K562 (cell line): ENCODE measurements at regions not wholly inside any gene's neighbourhood (a gene's known extent, or its start where the extent isn't known, plus 50 kb on each side); places are given as distances from the start of the nearest gene placed in this dataset.

ENCODE experiments used
- ATAC-seq: fragments of 200-7000 bp; cut with Tn5 transposase; 3 replicates; pipeline ENCODE4 v1.9.1; 2020; ENCODE audit warnings: moderate library complexity
- BruUV-seq: library from RNA; stranded (reverse); fragments of 400-500 nt; replicated peaks from 2 replicates; lab custom pipeline; 2021; lab: Mats Ljungman, UMichigan
- CTCF ChIA-PET: fragments of 300-600 bp; formaldehyde crosslinking; extraction: SDS; loops from one replicate; lab custom pipeline; 2021; ENCODE audit warnings: low intra/inter-chr PET ratio; lab: Yijun Ruan, JAX
- POLR2A ChIA-PET: fragments of 300-600, 350-650 bp; sonication (Branson Sonifier 250); formaldehyde crosslinking; extraction: SDS; loops from one replicate; lab custom pipeline; 2021; ENCODE audit warnings: antibody characterized with exemption, inconsistent platforms; lab: Yijun Ruan, JAX
- DNase-seq, 4 experiments: peaks; one replicate each; pipeline versions ENCODE4 v3.0.0 to v3.0.0-alpha.2; 2011 to 2018; ENCODE audit warnings: low spot score in 3 of 4, mixed read lengths in 3 of 4; ENCODE audit errors: extremely low read depth in 1 of 4
- FAIRE-seq: peaks from 2 replicates; lab custom pipeline; 2011; peaks lifted over from hg19 to GRCh38; lab: Jason Lieb, UNC
- H2AFZ ChIP-seq: 2 replicates; pipeline ENCODE4 v1.6.0; 2011; ENCODE audit warnings: low read depth, low read length, control low read depth, inconsistent platforms
- H3K27ac ChIP-seq: fragments of 200-600 bp; 3 replicates; pipeline ENCODE4 v1.8.0; 2011; ENCODE audit warnings: low read depth, mild to moderate bottlenecking, control low read depth, inconsistent platforms, low read length, moderate library complexity, mixed read lengths; ENCODE audit errors: extremely low read depth
- H3K27me3 ChIP-seq, 2 experiments: fragments of 300-600 bp in 1 of 2; 2 replicates in 1 of 2; 3 replicates in 1 of 2; pipeline versions ENCODE4 v1.6.0 to v1.8.0; 2011; ENCODE audit warnings: inconsistent platforms in 2 of 2, low read length in 2 of 2, mild to moderate bottlenecking in 1 of 2, mixed read lengths in 1 of 2, moderate library complexity in 1 of 2; ENCODE audit not compliant: control insufficient read depth in 2 of 2, insufficient read depth in 2 of 2
- H3K36me3 ChIP-seq: fragments of 300-600 bp; 3 replicates; pipeline ENCODE4 v1.8.0; 2011; ENCODE audit warnings: mild to moderate bottlenecking, low read length, inconsistent platforms; ENCODE audit not compliant: control insufficient read depth, insufficient read depth
- H3K4me1 ChIP-seq, 2 experiments: fragments of 200-600 bp in 1 of 2; replicated peaks in 1 of 2; 2 replicates in 1 of 2; 3 replicates in 1 of 2; pipeline versions ENCODE4 v1.5.1 to v1.8.0; 2011; ENCODE audit warnings: inconsistent platforms in 2 of 2, low read length in 2 of 2, mild to moderate bottlenecking in 1 of 2, mixed read lengths in 1 of 2, moderate library complexity in 1 of 2; ENCODE audit not compliant: control insufficient read depth in 2 of 2, insufficient read depth in 2 of 2
- H3K4me2 ChIP-seq: 2 replicates; pipeline ENCODE4 v1.6.1; 2011; ENCODE audit warnings: low read length, control low read depth, inconsistent platforms, mixed read lengths; ENCODE audit not compliant: insufficient read depth
- H3K4me3 ChIP-seq: fragments of 200-600 bp; sonication (generic), shearing (Covaris generic); 2 replicates; pipeline ENCODE4 v1.5.1; 2016; ENCODE audit warnings: control low read depth, inconsistent platforms
- H3K79me2 ChIP-seq: fragments of 200-600 bp; 3 replicates; pipeline ENCODE4 v1.8.0; 2011; ENCODE audit warnings: low read length, inconsistent platforms; ENCODE audit not compliant: control insufficient read depth, insufficient read depth
- H3K9ac ChIP-seq, 2 experiments: 2 replicates each; pipeline versions ENCODE4 v1.6.0 to v1.6.1; 2011; ENCODE audit warnings: low read depth in 2 of 2, low read length in 2 of 2, control low read depth in 1 of 2, inconsistent platforms in 1 of 2, mild to moderate bottlenecking in 1 of 2, mixed read lengths in 1 of 2; ENCODE audit not compliant: insufficient read depth in 1 of 2
- H3K9me1 ChIP-seq: one replicate; pipeline ENCODE4 v1.6.0; 2011; ENCODE audit warnings: inconsistent platforms, mild to moderate bottlenecking, low read length, moderate library complexity; ENCODE audit not compliant: control insufficient read depth, insufficient read depth
- H3K9me3 ChIP-seq: replicated peaks from 2 replicates; pipeline ENCODE4 v1.5.1; 2011; ENCODE audit warnings: low read depth, low read length, inconsistent platforms; ENCODE audit not compliant: control insufficient read depth, insufficient read depth
- H4K20me1 ChIP-seq: replicated peaks from 2 replicates; pipeline ENCODE4 v1.6.1; 2011; ENCODE audit warnings: low read length, inconsistent platforms, mixed read lengths; ENCODE audit not compliant: control insufficient read depth, insufficient read depth
- HDAC8 ChIP-seq: fragments of 450-650 bp; IDR thresholded peaks from 2 replicates; pipeline ENCODE4 v1.6.1; 2016; ENCODE audit warnings: mild to moderate bottlenecking, missing genetic modification characterization, moderate library complexity, missing compliant biosample characterization
- MCM3 ChIP-seq: fragments of 450-650 bp; IDR thresholded peaks from 2 replicates; pipeline ENCODE4 v1.6.1; 2016
- NFE2L1 ChIP-seq: fragments of 450-650 bp; IDR thresholded peaks from 2 replicates; pipeline ENCODE4 v1.6.1; 2016; ENCODE audit warnings: missing genetic modification characterization, low read depth, mild to moderate bottlenecking, missing compliant biosample characterization, moderate library complexity, borderline replicate concordance
- SMARCB1 ChIP-seq: IDR thresholded peaks from 2 replicates; pipeline ENCODE4 v1.6.1; 2011; ENCODE audit warnings: improper control_type of control experiment, low read depth; ENCODE audit not compliant: insufficient read length
- TAF15 ChIP-seq: fragments of 200-400 bp; formaldehyde crosslinking; IDR thresholded peaks from 2 replicates; pipeline ENCODE4 v1.6.1; 2017; ENCODE audit warnings: mild to moderate bottlenecking, low read depth, low read length, moderate library complexity
- TOE1 ChIP-seq, 2 experiments: fragments of 450-650 bp in 1 of 2; sonication (generic) in 1 of 2; formaldehyde crosslinking in 1 of 2; IDR thresholded peaks; 2 replicates each; pipeline versions ENCODE4 v1.7.1 to v1.8.0; 2016 to 2022; ENCODE audit warnings: borderline replicate concordance in 2 of 2, mild to moderate bottlenecking in 2 of 2, antibody characterized with exemption in 1 of 2, inconsistent platforms in 1 of 2, low read depth in 1 of 2, missing genetic modification reagents in 1 of 2, moderate library complexity in 1 of 2
- TRIM28 ChIP-seq: fragments of 450-650 bp; IDR thresholded peaks from 2 replicates; pipeline ENCODE4 v1.6.1; 2017
- TSC22D4 ChIP-seq: fragments of 450-650 bp; IDR thresholded peaks from 2 replicates; pipeline ENCODE4 v1.6.1; 2016; ENCODE audit warnings: missing genetic modification characterization, missing biosample characterization, control low read depth
- ZNF253 ChIP-seq: fragments of 250-450 bp; sonication (Bioruptor Pico); conservative IDR thresholded peaks from 2 replicates; pipeline ENCODE4 v1.6.1; 2021; ENCODE audit warnings: mild to moderate bottlenecking
- WGBS: fragments of 100-300 bp; shearing (Covaris generic); methylation state at CpG from one replicate; pipeline ENCODE4 v1.1.6; 2016; ENCODE audit warnings: low coverage, mixed read lengths; ENCODE audit not compliant: insufficient coverage; ENCODE audit errors: missing lambda C conversion rate; 5-methylcytosine and 5-hydroxymethylcytosine counted together
- in situ Hi-C: fragments of 300-500 bp; cut with MboI; formaldehyde crosslinking; loops from 4 replicates; pipeline ENCODE4 v1.15.0; 2018; ENCODE audit warnings: inconsistent platforms, mixed read lengths
- intact Hi-C: fragments of 100-400 bp; cut with micrococcal nuclease; formaldehyde crosslinking; loops from 2 replicates; pipeline ENCODE4 v1.14.2; 2022
- TF ChIP-seq, protein P1 (sequence below): fragments of 250-450 bp; sonication (Bioruptor Pico); IDR thresholded peaks from 2 replicates; pipeline ENCODE4 v1.8.0; 2021; ENCODE audit warnings: mild to moderate bottlenecking, moderate library complexity
- TF ChIP-seq, protein P2 (sequence below): sonication (generic); formaldehyde crosslinking; IDR thresholded peaks from 2 replicates; pipeline ENCODE4 v1.8.1; 2023; ENCODE audit warnings: mild to moderate bottlenecking, missing genetic modification reagents
- TF ChIP-seq, protein P3 (sequence below): fragments of 250-450 bp; sonication (Bioruptor Pico); IDR thresholded peaks from 2 replicates; pipeline ENCODE4 v1.8.0; 2022; ENCODE audit warnings: moderate library complexity, mild to moderate bottlenecking, inconsistent platforms
- TF ChIP-seq, protein P4 (sequence below): fragments of 450-650 bp; formaldehyde crosslinking; IDR thresholded peaks from 2 replicates; pipeline ENCODE4 v1.4.0; 2020; ENCODE audit warnings: mild to moderate bottlenecking, moderate library complexity
- TF ChIP-seq, protein P5 (sequence below): fragments of 250-450 bp; sonication (Bioruptor Pico); IDR thresholded peaks from 2 replicates; pipeline ENCODE4 v1.4.0; 2020
- TF ChIP-seq, protein P6 (sequence below): IDR thresholded peaks from 2 replicates; pipeline ENCODE4 v1.6.1; 2014; ENCODE audit warnings: antibody characterized with exemption

DNA sequence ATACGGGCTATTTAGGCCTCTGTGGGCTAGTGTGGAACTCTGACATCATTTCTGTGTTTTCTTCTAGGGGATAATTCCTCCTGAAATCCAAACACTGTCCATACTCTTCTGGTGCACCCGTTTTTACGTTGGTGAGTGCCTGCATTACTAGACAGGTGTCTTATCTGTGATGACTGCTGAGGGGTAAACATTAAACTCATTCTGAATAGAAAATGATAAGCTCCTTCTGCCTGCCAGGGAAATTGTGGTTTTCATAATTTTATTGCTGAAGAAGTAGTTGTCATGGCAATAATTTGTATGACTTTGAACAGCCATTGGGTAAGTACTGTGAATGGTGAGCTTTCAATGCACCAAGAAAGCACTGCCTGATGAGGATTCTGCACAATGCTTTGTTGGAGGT lies 705.6 kb downstream of the UTRN start (continued):
- TF ChIP-seq, protein P1, sequence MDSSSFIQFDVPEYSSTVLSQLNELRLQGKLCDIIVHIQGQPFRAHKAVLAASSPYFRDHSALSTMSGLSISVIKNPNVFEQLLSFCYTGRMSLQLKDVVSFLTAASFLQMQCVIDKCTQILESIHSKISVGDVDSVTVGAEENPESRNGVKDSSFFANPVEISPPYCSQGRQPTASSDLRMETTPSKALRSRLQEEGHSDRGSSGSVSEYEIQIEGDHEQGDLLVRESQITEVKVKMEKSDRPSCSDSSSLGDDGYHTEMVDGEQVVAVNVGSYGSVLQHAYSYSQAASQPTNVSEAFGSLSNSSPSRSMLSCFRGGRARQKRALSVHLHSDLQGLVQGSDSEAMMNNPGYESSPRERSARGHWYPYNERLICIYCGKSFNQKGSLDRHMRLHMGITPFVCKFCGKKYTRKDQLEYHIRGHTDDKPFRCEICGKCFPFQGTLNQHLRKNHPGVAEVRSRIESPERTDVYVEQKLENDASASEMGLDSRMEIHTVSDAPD (CRISPR knock-in tag): no peak
- TF ChIP-seq TRIM28 (no peak), NFE2L1 (tag) (no peak)
- TF ChIP-seq, protein P2, sequence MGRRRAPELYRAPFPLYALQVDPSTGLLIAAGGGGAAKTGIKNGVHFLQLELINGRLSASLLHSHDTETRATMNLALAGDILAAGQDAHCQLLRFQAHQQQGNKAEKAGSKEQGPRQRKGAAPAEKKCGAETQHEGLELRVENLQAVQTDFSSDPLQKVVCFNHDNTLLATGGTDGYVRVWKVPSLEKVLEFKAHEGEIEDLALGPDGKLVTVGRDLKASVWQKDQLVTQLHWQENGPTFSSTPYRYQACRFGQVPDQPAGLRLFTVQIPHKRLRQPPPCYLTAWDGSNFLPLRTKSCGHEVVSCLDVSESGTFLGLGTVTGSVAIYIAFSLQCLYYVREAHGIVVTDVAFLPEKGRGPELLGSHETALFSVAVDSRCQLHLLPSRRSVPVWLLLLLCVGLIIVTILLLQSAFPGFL (CRISPR knock-in tag): no peak

DNA sequence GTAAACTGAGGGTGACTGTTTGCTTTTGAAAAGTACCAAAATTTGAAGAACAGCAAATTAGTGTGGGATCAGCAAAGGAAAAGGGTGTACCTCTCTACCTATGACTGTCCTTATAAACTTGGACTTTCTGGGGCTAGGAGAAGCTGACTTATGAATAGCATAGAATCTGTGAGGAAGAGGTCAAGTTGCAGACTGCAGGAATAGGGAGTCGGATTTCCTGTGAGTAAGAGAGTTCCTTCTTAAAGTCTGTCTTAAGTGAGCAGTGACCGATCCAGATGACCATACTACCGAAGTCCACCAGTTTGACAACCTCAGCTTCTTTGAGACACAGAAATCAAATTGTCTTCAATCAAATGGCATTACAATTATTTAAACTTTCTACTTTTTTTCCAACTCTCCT lies 708.7 kb downstream of the UTRN start:
- ChIA-PET CTCF (no interaction called here), POLR2A (no interaction called here)
- Histone ChIP-seq H3K79me2 (no peaks in the 10 kb centered on the region), H2AFZ (no peak overlapping the region), H3K36me3 (no peaks in the 10 kb centered on the region), H3K4me1 (no peaks in the 10 kb centered on the region), H3K9me1 (no peaks in the 10 kb centered on the region), H3K9me3 (no peaks in the 10 kb centered on the region), H3K4me3 (no peak overlapping the region), H3K4me2 (no peak overlapping the region), H4K20me1 (no peaks in the 10 kb centered on the region), H3K27me3 (no peaks in the 10 kb centered on the region), H3K9ac (no peak overlapping the region), H3K27ac (no peak overlapping the region)
- intact Hi-C loops: no loop called here
- DNase-seq (no peak), ATAC-seq (no peak), FAIRE-seq (no peak)
- no TSS peak for BruUV-seq
- 0% methylated on average over 3 of the region's 3 CpGs for WGBS
- in situ Hi-C loops: no loop called here
- TF ChIP-seq ZNF253 (CRISPR knock-in tag) (no peak), MCM3 (no peak), SMARCB1 (no peak), TSC22D4 (tag) (no peak), TAF15 (no peak), TOE1 (IDR thresholded peaks at IDR 0.05; ENCODE audit: borderline replicate concordance) (no peak), TOE1 (CRISPR knock-in tag; IDR thresholded peaks at IDR 0.05; ENCODE audit: borderline replicate concordance, low read depth) (no peak), HDAC8 (no peak)
- TF ChIP-seq, protein P3, sequence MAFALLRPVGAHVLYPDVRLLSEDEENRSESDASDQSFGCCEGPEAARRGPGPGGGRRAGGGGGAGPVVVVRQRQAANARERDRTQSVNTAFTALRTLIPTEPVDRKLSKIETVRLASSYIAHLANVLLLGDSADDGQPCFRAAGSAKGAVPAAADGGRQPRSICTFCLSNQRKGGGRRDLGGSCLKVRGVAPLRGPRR (CRISPR knock-in tag): no peak
- TF ChIP-seq, protein P4, sequence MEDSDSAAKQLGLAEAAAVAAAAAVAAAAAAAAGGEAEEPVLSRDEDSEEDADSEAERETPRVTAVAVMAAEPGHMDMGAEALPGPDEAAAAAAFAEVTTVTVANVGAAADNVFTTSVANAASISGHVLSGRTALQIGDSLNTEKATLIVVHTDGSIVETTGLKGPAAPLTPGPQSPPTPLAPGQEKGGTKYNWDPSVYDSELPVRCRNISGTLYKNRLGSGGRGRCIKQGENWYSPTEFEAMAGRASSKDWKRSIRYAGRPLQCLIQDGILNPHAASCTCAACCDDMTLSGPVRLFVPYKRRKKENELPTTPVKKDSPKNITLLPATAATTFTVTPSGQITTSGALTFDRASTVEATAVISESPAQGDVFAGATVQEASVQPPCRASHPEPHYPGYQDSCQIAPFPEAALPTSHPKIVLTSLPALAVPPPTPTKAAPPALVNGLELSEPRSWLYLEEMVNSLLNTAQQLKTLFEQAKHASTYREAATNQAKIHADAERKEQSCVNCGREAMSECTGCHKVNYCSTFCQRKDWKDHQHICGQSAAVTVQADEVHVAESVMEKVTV (CRISPR knock-in tag): no peak
- TF ChIP-seq, protein P5, sequence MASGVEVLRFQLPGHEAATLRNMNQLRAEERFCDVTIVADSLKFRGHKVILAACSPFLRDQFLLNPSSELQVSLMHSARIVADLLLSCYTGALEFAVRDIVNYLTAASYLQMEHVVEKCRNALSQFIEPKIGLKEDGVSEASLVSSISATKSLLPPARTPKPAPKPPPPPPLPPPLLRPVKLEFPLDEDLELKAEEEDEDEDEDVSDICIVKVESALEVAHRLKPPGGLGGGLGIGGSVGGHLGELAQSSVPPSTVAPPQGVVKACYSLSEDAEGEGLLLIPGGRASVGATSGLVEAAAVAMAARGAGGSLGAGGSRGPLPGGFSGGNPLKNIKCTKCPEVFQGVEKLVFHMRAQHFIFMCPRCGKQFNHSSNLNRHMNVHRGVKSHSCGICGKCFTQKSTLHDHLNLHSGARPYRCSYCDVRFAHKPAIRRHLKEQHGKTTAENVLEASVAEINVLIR (CRISPR knock-in tag): no peak
- TF ChIP-seq, protein P6, sequence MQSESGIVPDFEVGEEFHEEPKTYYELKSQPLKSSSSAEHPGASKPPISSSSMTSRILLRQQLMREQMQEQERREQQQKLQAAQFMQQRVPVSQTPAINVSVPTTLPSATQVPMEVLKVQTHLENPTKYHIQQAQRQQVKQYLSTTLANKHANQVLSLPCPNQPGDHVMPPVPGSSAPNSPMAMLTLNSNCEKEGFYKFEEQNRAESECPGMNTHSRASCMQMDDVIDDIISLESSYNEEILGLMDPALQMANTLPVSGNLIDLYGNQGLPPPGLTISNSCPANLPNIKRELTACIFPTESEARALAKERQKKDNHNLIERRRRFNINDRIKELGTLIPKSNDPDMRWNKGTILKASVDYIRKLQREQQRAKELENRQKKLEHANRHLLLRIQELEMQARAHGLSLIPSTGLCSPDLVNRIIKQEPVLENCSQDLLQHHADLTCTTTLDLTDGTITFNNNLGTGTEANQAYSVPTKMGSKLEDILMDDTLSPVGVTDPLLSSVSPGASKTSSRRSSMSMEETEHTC: no peak
